IPS-NIHi7 (cell line): ENCODE measurements at regions not wholly inside any gene's neighbourhood (a gene's known extent, or its start where the extent isn't known, plus 50 kb on each side); places are given as distances from the start of the nearest gene placed in this dataset.
"Not testable (repeated sequence)": the region's sequence is repeated elsewhere in the genome, so short reads cannot be mapped to it uniquely, and the experiment has no call there.

Experiments
- DNase-seq: peaks from one replicate; pipeline ENCODE4 v3.0.0; 2012; ENCODE audit warnings: mixed read lengths; ENCODE audit errors: extremely low spot score

DNA sequence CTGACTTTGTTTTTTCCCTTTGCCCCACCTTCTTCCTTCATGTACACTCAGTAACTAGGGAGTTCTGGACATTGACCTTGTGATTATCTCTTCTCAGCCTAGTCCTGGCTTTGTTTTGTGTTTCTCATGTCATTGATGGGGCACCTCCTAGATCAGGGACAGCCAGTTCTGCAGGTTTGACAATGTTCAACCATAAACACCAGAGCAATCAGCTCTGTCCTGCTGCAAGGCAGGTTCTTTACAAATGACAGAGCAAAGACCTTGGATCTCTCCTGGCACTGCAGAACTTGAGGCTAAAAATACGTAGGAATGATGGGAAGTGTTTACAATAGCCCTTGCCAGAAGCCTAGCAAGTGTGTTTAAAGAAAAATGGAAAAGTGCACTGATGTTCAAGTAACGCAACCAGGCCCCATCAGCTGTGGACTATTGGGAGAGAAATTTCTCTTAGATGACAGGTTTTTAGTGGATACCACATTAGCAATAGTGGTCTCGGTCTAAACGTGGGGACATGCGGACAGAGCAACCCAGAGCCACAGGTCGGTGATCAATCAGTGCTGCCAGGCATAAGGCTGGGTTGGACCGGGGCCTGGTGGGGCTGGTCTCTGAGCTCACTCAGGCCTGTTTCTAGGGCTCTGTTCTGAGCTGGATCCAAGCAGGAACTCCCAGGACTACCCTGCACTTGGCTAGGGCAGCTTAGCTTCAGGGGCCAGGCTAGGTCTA is 76.8 kb downstream of the SOWAHC start:
- DNase-seq = no peak

DNA sequence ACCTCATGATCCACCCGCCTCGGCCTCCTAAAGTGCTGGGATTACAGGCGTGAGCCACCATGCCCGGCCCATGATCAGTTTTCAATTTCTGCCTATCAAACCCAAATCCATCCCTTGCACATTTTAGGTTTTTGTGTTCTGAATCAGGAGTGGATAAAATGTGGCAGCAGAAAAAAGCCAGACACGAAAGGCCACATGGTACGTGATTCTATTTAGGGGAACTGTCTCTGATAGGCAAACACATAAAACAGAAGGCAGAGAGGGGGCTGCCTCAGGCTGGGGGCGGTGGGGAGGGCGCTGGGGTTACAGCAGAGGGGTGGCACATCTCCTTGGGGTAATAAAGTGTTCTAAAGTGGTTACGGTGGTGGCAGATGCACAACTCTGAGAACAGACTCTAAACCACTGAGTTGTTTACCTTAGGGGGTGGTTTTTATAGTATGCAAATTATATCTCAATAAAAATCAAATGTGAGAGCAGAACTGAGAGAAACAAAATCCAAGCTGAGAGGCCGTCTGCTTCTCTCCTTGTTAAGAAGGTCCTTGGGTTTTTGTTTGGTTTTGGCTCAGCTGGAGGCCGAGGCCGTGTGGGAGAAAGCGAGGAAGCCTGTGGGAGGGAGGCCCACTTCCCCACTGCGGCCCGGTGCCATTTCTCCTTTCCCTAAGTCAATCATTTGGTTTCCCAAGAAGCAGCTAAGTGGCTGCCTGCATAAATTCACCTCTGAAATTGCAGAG is 78.0 kb downstream of the SOWAHC start:
- DNase-seq = no peak

DNA sequence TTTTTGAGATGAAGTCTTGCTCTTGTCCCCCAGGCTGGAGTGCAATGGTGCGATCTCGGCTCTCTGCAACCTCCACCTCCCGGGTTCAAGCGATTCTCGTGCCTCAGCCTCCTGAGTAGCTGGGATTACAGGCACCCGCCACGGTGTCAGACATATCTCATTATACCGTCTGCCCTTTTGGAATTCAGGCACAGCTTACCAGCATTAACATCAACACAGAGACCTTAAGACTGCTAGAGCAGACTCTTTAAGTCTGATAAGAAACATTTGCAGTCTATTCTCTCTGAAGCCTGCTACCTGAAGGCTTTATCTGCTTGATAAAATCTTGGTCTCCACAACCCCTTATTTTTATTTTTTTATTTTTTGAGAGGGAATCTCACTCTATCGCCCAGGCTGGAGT is 78.7 kb downstream of the SOWAHC start:
- not testable (repeated sequence) for DNase-seq

DNA sequence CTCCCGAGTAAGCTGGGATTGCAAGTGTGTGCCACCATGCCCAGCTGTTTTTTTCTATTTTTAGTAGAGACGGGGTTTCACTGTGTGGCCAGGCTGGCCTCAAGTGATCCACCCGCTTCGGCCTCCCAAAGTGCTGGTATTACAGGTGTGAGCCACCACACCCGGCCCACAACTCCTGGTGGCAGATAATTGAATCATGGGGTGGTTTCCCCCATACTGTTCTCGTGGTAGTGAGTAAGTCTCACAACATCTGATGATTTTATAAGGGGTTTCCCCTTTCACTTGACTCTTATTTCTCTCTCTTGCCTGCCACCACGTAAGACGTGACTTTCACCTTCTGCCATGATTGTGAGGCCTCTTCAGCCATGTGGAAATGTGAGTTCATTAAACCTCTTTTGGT is 79.1 kb downstream of the SOWAHC start:
- DNase-seq = not testable (repeated sequence)

DNA sequence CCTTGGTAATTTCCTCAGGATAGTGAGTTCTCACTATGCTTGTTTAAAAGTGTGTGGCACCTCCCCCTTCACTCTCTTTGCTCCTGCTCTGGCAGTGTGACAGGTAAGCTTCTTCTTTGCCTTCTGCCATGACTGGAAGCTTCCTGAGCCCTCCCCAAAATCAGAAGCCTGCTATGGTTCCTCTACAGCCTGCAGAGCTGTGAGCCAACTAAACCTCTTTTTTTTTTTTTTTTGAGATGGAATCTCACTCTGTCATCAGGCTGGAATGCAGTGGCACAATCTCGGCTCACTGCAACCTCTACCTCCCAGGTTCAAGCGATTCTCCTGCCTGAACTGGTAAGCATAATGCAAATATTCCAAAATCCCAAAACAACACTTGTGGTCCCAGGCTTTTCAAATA is 80.0 kb downstream of the SOWAHC start:
- DNase-seq = no peak

DNA sequence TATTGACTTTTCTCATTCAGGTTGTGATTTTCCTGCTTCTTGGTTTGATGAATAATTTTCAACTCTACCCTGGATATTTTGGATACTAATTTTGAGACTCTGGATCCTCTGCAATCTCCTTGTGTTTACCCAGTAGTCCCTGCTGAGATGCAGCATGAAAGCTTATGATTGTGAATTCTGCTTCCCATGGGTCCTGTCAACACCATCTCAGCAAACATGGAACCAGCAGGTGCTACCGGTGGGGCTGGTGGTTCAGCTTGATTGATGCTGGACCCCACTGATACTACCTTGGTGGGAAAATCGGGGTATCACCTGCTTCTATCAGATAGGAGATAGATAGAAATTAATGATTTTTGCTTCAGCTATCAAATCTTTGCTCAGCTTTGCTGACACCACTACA is 81.1 kb downstream of the SOWAHC start:
- DNase-seq = no peak

DNA sequence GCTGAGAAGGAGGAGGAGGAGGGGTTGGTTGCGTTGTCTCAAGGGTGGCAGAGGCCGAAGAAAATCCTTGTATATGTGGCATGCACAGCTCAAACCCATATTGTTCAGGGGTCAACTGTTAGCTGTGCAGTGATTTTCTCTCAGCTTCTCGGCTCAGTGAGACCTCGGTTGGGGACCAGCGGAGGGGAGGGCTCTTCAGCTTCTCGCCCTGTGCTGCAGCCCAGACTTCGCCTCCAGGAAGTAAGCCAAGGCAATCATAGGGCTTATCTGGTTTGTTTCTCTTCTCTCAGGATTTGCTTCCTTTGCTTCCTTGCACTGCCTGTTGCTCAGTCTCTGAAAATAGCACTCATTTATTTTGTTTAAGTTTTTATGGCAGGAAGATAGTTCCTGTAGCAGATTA is 85.5 kb downstream of the SOWAHC start:
- no peak for DNase-seq

DNA sequence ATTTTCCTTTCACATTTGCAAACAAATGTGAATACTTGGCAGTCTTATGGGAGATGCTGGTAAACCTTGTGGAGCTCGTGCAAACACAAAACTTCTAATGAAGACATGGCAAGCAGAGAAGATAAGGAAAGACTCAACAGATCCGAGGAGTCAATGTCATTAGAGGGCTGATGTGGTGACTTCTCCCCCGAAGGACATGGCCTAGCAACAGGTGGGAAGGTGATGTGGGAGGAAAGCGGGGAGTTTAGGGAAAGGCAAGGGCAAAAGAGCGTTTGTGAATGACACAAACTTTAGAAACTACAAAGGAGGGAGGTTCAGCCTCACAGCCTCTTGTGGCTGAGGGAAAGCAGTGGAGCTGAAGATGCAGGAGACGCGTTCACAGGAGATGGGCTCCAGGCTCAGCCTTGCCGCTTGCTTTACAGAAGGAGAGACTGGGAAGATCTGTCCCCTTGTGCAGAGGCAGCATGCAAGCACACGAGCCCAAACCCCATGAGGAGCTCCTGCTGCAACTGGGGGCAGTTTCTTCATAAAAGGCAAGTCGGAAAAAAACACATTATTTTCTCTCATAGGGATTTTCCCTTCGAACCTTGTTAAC is 86.6 kb downstream of the SOWAHC start:
- DNase-seq = no peak

DNA sequence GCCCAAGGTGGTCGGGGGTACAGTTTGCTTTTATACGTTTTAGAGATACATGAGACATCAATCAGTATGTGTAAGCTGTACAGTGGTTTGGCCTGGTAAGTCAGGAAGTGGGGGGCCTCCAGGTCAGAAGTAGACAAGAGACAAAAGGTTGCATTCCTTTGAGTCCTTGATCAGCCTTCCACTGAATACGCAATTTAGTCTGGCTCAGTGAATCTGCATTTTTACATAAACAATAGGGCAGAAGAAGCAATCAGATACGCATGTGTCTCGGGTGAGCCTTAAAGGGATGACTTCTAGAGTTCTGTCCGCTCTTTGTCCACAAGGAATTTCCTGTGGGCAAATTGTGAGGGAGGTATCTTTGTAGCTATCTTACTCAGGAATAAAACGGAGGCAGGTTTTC is 87.2 kb downstream of the SOWAHC start:
- DNase-seq = no peak

DNA sequence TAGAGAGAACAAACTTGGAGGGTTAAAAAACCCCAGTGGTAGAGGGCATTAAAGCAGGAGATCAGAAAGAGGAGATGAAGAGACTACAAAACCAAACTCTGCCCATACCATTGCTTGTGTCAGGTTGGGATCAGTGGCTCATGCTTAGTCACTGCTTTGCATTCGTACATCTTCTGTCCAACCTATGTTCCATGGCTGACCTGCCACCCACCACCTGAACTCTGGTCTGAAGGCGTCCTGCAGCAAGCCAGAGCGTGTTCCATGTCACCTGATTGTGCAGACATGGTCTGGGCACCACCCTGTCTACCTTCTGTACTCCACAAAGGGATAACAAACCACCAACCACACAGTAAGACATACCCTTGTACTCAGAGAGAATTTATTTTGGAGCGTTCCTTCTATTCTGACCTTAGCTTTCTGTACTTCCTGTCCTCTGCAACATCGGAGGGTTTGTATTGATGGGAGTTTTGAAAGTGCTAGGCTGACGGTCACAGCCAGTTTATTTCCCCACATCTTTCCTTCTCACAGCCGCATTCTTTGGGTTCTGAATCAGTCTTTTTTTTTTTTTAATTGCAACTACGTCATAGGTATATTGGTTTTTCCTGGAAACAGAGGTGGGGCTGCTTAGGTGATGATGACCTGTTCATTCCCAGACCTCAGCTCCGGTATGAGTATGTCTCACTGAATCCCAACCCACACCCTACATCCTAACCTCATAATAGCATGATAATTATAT is 88.3 kb downstream of the SOWAHC start:
- DNase-seq = no peak

DNA sequence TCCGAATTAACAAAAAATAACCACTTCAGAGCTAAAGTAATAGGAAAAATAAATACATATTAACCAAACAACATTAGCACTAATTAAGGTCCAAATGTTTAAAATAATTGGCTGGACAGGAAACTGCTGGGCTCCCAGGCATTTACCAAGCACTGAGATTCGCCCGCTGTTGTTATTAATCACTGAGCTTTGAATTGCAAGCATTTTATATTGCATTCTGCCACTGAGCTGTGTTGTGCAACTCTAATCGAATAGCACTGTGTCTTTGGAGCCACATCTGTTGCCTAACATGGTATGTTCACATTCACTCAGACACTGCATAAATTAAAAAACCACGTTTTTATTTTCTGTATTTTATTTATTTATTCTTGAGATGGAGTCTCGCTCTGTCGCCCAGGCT is 88.9 kb downstream of the SOWAHC start:
- no peak for DNase-seq

DNA sequence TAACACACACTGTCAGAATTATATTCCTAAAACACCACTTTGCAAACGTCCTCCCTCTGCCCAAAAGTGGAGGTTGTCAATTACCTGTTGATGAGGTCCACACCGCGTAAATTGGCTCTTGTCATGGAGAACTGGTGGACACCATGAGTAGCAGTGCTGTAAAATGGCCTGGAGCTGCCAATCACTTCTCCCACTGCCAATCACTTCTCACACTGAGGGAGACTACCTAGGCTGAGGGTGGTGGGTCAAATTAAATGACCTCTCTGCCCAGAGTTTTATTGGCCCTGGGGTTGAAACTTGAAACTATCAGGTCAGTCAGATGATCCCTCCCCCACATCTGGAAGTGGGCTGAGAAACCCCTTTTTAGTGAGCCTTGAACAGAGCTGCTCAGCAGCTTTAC is 89.6 kb downstream of the SOWAHC start:
- no peak for DNase-seq

DNA sequence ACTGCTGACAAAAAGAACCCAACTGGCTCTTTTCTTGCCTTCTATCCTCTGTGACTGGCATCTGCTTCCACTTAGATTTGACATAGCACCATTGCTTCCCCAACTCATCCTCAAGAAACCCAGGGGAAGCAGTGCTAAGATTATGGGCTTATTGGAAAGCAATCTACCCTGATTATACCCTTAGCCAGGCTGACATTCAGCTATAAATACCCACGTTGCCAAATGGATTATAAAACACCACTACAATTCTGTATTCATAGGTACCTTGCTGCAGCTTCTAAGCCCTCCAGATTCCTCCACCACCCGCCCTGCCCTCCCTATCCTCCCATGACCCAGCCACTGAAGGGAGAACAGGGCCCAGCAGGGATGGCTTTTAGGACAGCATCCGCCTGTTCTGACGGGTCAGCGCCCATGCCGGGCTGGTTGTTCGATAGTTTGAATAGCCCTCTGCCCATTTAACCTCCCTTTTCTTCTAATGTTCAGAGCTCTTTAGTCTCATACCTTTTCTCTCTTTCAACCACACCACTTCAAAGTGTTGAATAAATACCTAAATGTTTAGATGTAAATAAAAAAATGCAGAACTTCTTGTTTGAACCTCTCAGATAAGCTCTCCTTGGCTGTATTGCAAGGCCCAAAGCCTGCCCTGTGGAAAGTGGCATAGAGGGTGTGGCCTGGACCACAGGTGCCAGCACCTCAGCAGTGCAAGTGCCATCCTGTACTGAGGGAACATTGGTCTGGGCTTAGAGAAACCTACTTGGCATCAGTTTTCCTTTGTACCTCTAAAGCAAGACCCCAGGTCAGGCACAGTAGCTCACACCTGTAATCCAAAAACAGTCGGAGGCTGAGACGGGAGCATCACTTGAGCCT is 86.6 kb upstream of the RGPD5 start:
- no peak for DNase-seq

DNA sequence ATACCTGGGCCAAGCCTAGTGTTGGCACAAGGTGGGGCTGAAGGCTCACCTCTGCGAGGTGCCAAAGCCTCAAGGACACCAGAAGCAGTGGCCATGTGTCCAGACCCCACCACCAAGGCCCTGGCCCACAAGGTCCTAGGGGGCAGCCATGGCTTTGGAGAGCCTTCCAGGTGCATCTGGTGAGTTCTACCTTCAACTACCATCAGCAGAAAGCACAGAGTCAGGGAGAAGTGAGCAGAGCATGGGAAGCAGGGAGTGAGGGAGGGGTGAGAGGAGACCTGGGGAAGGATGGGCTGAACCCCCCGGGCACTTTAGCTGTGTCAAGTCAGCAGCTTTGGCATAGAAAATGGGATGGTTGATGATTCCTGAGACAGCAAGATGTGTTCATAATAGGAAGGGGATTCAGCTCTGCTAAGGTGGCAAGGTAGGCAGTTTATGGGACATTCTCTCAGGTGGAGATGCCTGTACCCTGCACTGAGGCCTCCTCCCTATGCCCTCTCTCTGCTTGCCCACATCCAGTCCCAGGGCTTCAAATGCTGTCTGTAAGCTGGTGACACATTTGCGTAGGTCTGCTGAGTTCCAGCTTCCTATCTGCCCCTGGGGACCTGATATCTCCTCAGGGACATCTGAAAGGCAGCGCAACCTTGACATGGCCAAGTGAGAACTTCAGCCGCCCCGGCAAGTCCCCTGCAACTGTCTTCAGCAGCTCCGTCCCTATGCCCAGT is 83.4 kb upstream of the RGPD5 start:
- no peak for DNase-seq

DNA sequence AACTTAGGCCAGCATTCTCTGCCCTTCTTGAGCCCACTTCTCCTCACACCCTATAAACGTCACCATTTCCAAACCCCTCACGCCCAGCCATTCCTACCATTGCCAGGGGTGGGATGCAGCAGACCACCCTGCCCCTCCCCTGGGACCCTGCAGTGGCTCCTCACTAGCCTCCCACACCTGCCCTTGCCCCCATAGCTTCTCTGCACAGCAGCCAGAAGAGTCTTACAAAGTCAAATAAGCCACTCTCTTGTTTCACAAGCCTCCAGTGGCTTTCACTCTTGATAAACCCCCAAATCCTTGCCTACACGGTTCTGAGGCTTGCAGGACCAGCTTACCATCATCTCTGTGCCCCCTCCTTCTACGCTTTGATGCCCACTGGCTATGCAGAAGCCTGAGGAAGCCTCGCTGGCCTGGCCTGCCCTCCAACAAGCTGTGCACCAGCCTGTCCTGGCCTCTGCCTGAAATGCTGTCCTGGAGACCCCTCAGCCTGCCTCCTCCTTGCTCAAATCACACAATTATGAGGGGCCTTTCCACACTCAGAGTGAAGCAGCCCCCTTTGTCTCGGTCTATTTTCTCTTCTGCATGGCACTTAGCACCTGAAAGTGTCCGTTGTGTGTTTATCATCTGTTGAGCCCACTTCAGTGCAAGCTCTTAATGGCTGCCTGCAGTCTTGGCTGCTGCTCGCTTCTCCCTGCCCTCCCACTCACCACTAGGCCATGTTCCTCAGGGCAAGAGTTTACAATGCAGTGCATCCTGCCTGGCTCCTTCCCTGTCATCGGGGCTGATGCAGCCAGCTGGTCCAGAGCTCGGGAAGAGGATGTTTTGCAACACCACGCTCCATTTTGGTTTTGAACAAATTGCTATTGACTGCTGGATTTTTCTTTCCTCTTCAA is 82.6 kb upstream of the RGPD5 start:
- no peak for DNase-seq

DNA sequence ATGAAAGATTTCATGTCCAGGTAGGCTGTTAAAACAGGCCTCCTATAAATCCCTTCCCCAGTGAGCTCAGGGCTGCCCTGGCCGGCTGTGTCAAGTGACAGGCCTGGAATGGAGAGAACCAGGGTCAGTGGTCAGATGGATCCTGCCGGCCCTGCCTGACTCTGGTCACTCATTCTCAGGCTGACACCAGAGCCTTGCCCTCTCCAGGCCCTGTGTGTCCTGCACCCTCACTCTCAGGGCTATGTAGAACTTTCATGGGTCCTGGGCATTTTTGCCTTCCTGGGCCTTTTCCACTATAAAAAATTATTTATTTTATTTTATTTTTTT is 82.0 kb upstream of the RGPD5 start:
- DNase-seq = no peak

DNA sequence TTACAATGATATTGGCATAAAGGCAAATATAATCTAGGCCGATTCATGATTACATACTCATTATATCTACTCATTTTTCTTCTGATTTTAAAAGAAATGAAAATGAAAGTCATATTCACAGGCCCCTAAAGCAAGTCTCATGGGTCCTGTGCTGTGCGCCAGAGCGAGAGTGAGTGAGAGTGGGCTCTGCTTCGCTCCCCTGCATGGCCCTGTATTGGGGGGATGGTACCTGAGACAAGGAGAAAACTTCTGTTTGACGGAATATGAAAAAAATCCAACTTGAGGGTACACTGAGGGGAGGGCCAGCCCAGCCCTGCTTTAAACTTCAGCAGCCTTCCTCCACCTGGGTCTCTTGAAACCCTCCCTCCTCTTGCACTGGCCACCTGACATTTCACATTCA is 81.4 kb upstream of the RGPD5 start:
- no peak for DNase-seq

DNA sequence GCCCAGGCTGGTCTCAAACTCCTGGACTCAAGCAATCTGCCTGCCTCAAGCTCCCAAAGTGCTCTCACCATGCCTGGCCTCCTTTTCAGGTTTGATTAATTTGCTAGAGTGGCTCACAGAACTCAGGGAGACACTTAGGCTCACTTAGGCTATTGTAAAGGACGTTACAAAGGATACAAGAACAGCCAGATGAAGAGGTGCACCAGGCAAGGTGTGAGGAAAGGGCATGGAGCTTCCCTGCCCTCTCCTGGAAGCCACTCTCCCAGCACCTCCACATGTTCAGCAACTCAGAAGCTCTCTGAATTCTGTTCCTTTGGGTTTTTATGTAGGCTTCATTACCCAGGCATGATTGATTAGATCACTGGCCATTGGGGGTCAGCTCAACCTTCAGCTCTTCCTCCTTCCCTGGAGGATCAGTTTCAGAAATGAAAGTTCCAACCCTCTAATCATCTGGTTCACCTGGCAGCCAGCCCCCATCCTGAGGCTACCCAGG is 78.7 kb upstream of the RGPD5 start:
- peak; percentile 53 for DNase-seq

DNA sequence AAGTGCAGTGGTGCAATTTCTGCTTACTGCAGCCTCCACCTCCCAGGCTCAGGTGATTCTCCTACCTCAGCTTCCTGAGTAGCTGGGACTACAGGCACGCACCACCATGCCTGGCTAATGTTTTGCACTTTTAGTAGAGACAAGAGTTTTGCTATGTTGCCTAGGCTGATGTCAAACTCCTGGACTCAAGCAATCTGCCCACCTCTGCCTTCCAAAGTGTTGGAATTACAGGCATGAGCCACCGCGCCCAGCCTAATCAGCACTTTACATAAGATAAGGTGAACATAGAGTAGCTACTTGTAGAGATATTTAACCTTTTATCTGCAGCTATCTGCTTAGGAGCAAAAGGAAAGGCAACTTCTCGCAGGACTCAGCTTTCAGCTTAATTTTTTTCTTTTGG is 77.5 kb upstream of the RGPD5 start:
- DNase-seq = not testable (repeated sequence)

DNA sequence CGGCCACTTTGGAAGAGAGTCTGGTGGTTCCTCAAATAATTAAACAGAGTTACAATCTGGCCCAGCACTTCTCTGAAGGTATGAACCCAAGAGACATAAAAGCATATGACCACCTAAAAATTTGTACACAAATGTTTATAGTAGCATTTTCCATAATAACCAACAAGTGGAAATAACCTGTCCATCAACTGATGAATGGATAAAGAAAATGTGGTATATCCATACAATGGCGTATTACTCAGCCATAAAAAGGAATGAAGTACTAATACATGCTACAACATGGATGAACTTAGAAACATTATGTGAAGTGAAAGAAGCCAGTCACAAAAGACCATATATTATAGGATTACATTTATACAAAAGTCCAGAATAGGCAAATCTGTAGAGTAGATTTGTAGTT is 76.0 kb upstream of the RGPD5 start:
- DNase-seq = no peak
